T-helper 1 cell treated with Interleukin-12 subunit alpha and Interleukin-12 subunit beta and Interleukin-4 antibody, amounts not matched to agents 30 μg/mL and 1 μg/mL, for 36 hours (primary cell): ENCODE measurements at regions not wholly inside any gene's neighbourhood (a gene's known extent, or its start where the extent isn't known, plus 50 kb on each side); places are given as distances from the start of the nearest gene placed in this dataset.

ENCODE experiments used
- H3K27ac Mint-ChIP-seq: one replicate; pipeline ENCODE4 v1.8.0; 2021; ENCODE audit warnings: mild to moderate bottlenecking, mixed read lengths
- H3K27me3 Mint-ChIP-seq: one replicate; pipeline ENCODE4 v1.8.0; 2021; ENCODE audit warnings: low read depth, mixed read lengths
- H3K36me3 Mint-ChIP-seq: one replicate; pipeline ENCODE4 v1.8.0; 2021; ENCODE audit warnings: low read depth, mixed read lengths
- H3K4me1 Mint-ChIP-seq: one replicate; pipeline ENCODE4 v1.8.0; 2021; ENCODE audit warnings: low read depth, mixed read lengths
- H3K4me3 Mint-ChIP-seq: one replicate; pipeline ENCODE4 v1.8.0; 2021; ENCODE audit warnings: mild to moderate bottlenecking, moderate library complexity, mixed read lengths
- H3K9me3 Mint-ChIP-seq: one replicate; pipeline ENCODE4 v1.8.0; 2021; ENCODE audit warnings: mixed read lengths

- peaks cover 3% of the 10 kb centered on the region for H3K9me3 Mint-ChIP-seq
- H3K4me1 Mint-ChIP-seq, result no peaks in the 10 kb centered on the region
- no peak overlapping the region for H3K27ac Mint-ChIP-seq
- no peak overlapping the region for H3K4me3 Mint-ChIP-seq
- H3K36me3 Mint-ChIP-seq, result no peaks in the 10 kb centered on the region
- H3K27me3 Mint-ChIP-seq, result peaks cover 9% of the 10 kb centered on the region
These were observed 262.0 kb upstream of the JARID2 start for GRCh38 chr6:14983599-14984518.

- Mint-ChIP-seq H3K9me3 (peaks cover 3% of the 10 kb centered on the region), H3K36me3 (no peaks in the 10 kb centered on the region), H3K4me1 (no peaks in the 10 kb centered on the region), H3K4me3 (no peak overlapping the region), H3K27ac (no peak overlapping the region), H3K27me3 (peaks cover 9% of the 10 kb centered on the region)
These were observed 261.4 kb upstream of the JARID2 start for GRCh38 chr6:14984519-14984853.

- Mint-ChIP-seq H3K27ac (no peak overlapping the region), H3K9me3 (no peaks in the 10 kb centered on the region), H3K4me3 (no peak overlapping the region), H3K27me3 (peaks cover 9% of the 10 kb centered on the region), H3K36me3 (no peaks in the 10 kb centered on the region), H3K4me1 (no peaks in the 10 kb centered on the region)
These were observed 260.5 kb upstream of the JARID2 start for GRCh38 chr6:14985366-14985765.

- H3K4me1 Mint-ChIP-seq, result no peaks in the 10 kb centered on the region
- no peak overlapping the region for H3K4me3 Mint-ChIP-seq
These were observed 259.5 kb upstream of the JARID2 start for GRCh38 chr6:14986370-14986769.

GRCh38 chr6:14987490-14987889 lies 258.4 kb upstream of the JARID2 start:
- peaks cover 9% of the 10 kb centered on the region for H3K27me3 Mint-ChIP-seq

More at GRCh38 chr6:14986370-14986769, 259.5 kb upstream of the JARID2 start:
- no peaks in the 10 kb centered on the region for H3K9me3 Mint-ChIP-seq
- no peaks in the 10 kb centered on the region for H3K36me3 Mint-ChIP-seq
- peaks cover 9% of the 10 kb centered on the region for H3K27me3 Mint-ChIP-seq
- no peak overlapping the region for H3K27ac Mint-ChIP-seq

GRCh38 chr6:14992382-14992781 lies 253.5 kb upstream of the JARID2 start:
- Mint-ChIP-seq H3K4me1 (no peaks in the 10 kb centered on the region), H3K9me3 (no peaks in the 10 kb centered on the region), H3K4me3 (no peak overlapping the region), H3K27me3 (no peaks in the 10 kb centered on the region), H3K27ac (no peak overlapping the region), H3K36me3 (no peaks in the 10 kb centered on the region)

More at GRCh38 chr6:14987490-14987889, 258.4 kb upstream of the JARID2 start:
- Mint-ChIP-seq H3K9me3 (no peaks in the 10 kb centered on the region), H3K4me3 (no peak overlapping the region), H3K27ac (no peak overlapping the region), H3K36me3 (no peaks in the 10 kb centered on the region), H3K4me1 (no peaks in the 10 kb centered on the region)

GRCh38 chr6:14995208-14995607 lies 250.7 kb upstream of the JARID2 start:
- Mint-ChIP-seq H3K4me3 (no peak overlapping the region), H3K27me3 (no peaks in the 10 kb centered on the region), H3K36me3 (no peaks in the 10 kb centered on the region), H3K27ac (no peak overlapping the region), H3K9me3 (no peaks in the 10 kb centered on the region), H3K4me1 (no peaks in the 10 kb centered on the region)

- H3K27ac Mint-ChIP-seq, result no peak overlapping the region
- H3K36me3 Mint-ChIP-seq, result no peaks in the 10 kb centered on the region
- H3K9me3 Mint-ChIP-seq, result no peaks in the 10 kb centered on the region
- no peaks in the 10 kb centered on the region for H3K4me1 Mint-ChIP-seq
- no peak overlapping the region for H3K4me3 Mint-ChIP-seq
- no peaks in the 10 kb centered on the region for H3K27me3 Mint-ChIP-seq
These were observed 249.8 kb upstream of the JARID2 start for GRCh38 chr6:14995966-14996602.

- no peaks in the 10 kb centered on the region for H3K4me1 Mint-ChIP-seq
- H3K9me3 Mint-ChIP-seq, result no peaks in the 10 kb centered on the region
- no peaks in the 10 kb centered on the region for H3K36me3 Mint-ChIP-seq
- H3K4me3 Mint-ChIP-seq, result no peak overlapping the region
- no peaks in the 10 kb centered on the region for H3K27me3 Mint-ChIP-seq
- H3K27ac Mint-ChIP-seq, result no peak overlapping the region
These were observed 249.0 kb upstream of the JARID2 start for GRCh38 chr6:14996892-14997291.

- no peak overlapping the region for H3K27ac Mint-ChIP-seq
- no peaks in the 10 kb centered on the region for H3K36me3 Mint-ChIP-seq
- H3K27me3 Mint-ChIP-seq, result no peaks in the 10 kb centered on the region
These were observed 248.4 kb upstream of the JARID2 start for GRCh38 chr6:14997507-14997906.

GRCh38 chr6:14999106-14999505 lies 246.8 kb upstream of the JARID2 start:
- Mint-ChIP-seq H3K9me3 (no peaks in the 10 kb centered on the region), H3K4me1 (no peaks in the 10 kb centered on the region), H3K36me3 (no peaks in the 10 kb centered on the region), H3K27me3 (no peaks in the 10 kb centered on the region), H3K27ac (no peak overlapping the region), H3K4me3 (no peak overlapping the region)

More at GRCh38 chr6:14997507-14997906, 248.4 kb upstream of the JARID2 start:
- Mint-ChIP-seq H3K4me3 (no peak overlapping the region), H3K4me1 (no peaks in the 10 kb centered on the region), H3K9me3 (no peaks in the 10 kb centered on the region)

GRCh38 chr6:15001326-15001910 lies 244.5 kb upstream of the JARID2 start:
- Mint-ChIP-seq H3K27ac (no peak overlapping the region), H3K4me1 (no peaks in the 10 kb centered on the region), H3K36me3 (no peaks in the 10 kb centered on the region), H3K27me3 (no peaks in the 10 kb centered on the region), H3K4me3 (no peak overlapping the region), H3K9me3 (no peaks in the 10 kb centered on the region)

GRCh38 chr6:15008269-15008668 lies 237.6 kb upstream of the JARID2 start:
- peaks cover 2% of the 10 kb centered on the region for H3K4me1 Mint-ChIP-seq
- no peak overlapping the region for H3K27ac Mint-ChIP-seq
- H3K36me3 Mint-ChIP-seq, result no peaks in the 10 kb centered on the region
- no peaks in the 10 kb centered on the region for H3K9me3 Mint-ChIP-seq
- H3K4me3 Mint-ChIP-seq, result no peak overlapping the region
- no peaks in the 10 kb centered on the region for H3K27me3 Mint-ChIP-seq

- Mint-ChIP-seq H3K27ac (no peak overlapping the region), H3K9me3 (no peaks in the 10 kb centered on the region), H3K36me3 (peaks cover 2% of the 10 kb centered on the region), H3K4me1 (peaks cover 18% of the 10 kb centered on the region), H3K4me3 (no peak overlapping the region), H3K27me3 (no peaks in the 10 kb centered on the region)
These were observed 230.9 kb upstream of the JARID2 start for GRCh38 chr6:15014958-15015357.

GRCh38 chr6:15016813-15017212 lies 229.1 kb upstream of the JARID2 start:
- H3K4me3 Mint-ChIP-seq, result no peak overlapping the region
- H3K9me3 Mint-ChIP-seq, result no peaks in the 10 kb centered on the region
- H3K4me1 Mint-ChIP-seq, result peaks cover 24% of the 10 kb centered on the region
- peaks cover 4% of the 10 kb centered on the region for H3K36me3 Mint-ChIP-seq
- no peaks in the 10 kb centered on the region for H3K27me3 Mint-ChIP-seq
- no peak overlapping the region for H3K27ac Mint-ChIP-seq
